GM21515 (cell line): ENCODE measurements at regions not wholly inside any gene's neighbourhood (a gene's known extent, or its start where the extent isn't known, plus 50 kb on each side); places are given as distances from the start of the nearest gene placed in this dataset.

ENCODE experiments used
- ATAC-seq: cut with Tn5 transposase; IDR thresholded peaks from one replicate; pipeline ENCODE4 v1.9.1; 2021; ENCODE audit not compliant: unreplicated experiment

DNA sequence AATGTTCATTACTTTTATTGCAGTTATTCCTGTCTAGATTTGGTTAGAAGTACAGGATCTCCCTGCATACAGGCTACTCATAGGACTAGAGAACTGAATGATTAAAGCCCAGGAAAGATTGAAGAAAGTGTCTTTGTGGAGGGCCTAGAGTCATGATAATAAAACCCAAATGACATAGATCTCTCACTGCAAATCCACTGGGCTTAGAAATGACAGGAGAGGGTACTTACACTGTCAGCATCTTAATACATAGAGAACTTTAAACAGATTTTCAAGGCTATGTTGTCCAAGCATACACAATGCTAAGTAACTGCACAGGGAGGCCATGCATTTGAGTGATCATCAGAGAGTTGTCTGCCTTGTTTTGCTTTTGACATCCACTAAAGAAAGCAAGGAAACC lies 383.8 kb upstream of the MAP3K7 start:
- ATAC-seq = no peak

DNA sequence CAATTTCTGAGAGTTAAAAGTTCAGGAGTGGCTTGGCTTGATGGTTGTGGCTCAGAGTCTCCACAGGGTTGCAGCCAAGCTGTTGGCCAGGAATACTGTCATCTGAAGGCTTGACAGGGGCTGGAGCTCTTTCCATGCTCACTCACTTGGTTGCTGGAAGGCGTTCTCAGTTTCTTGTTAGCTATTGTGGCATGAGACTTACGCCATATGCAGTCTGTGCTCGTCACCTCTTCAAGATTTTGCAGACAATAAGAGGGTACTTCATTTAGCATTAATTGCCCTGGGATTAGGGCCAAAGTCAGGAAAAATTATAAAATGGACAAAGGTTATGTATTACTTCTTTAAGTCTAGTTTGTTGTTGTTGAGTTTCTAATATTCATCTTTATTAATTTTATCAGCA lies 380.6 kb upstream of the MAP3K7 start:
- ATAC-seq = no peak

DNA sequence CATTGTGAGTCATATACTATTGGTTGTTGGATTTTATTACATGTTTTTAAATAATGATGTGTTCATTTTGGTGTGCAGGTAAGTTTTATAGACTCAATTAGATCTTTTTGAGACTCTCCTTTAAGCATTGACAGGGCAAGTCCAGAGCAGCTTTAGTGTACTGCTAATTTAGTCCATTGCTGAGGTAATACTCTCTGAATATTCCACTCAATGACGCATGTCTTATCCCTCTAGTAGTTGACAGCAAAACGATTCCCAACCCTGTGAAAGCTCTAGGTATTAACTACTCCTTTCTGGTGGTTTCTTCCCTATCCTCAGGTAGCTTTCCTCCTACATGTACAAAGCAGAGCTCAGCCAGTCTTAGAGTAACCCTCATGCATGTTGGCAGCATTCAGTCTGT lies 373.5 kb upstream of the MAP3K7 start:
- ATAC-seq = no peak

DNA sequence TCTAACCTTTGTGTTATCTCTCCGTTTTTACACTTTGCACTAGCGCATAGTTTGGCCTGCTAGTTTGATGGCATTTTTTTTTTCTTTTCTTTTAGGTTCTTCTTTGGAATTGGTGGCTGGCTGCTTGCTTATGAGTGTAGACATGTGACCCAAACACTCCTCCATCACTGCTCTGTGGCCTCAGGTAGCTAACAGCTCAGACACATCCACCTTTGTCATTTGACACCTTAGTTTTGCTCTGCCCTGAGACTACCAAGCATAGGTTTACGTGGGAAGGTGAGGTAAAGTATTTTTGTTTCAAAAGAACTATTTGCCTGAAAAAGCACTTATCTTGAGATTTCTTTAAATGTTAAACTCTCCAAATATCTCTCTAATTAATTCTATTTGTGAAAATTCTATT lies 368.4 kb upstream of the MAP3K7 start:
- ATAC-seq = no peak

DNA sequence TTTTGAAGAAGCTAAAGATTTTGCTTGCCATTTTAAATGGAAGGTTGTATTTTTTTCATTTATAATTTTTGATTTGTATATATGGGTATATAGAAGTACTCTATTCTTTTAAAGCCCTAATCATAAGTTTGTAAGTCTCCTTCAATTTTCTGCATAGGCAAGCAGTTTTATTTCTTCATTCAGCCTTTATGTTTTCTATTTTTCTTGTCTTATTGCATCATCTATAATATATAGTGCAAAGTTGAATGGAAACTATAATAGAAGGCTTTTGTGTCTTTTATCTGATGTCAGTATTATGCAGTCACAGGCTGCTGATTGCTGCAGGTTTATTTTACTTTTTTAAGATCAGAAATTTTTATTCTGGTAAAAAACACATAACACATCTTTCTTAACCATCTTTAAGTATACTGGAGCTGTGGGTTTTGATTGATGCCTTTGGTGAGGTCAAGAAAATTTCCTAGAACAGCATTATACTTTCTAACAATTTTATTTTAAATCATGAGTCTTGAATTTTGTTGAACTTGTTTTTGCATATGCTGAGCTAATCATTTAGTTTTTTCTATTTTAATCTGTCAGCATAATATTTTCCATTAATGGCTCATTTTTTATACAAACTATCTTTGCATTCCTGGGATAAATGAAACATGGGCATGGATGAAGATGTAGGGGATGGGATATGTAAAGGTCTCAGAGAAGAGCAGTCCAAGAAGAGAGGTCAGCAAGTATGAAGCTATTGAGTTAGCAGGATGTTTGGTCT lies 366.7 kb upstream of the MAP3K7 start:
- ATAC-seq = no peak

DNA sequence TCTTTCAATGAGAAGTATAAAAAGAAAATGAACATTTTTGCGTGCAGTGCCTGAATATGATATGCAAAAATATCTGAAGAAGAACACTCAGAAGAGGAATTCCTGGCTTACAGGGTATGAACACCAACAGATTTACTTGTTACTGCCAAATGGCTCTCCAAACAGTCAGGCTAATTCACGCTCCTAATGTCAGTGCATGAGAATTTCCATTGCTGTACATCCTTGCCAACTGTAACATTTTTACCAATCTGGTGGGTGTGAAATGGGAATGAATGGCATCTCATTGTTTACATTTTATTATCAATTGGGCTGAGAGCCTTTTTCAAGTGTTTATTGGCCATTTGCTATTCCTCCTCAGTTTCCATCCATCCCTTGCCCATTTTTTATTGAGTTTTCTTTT lies 365.3 kb upstream of the MAP3K7 start:
- ATAC-seq = no peak

DNA sequence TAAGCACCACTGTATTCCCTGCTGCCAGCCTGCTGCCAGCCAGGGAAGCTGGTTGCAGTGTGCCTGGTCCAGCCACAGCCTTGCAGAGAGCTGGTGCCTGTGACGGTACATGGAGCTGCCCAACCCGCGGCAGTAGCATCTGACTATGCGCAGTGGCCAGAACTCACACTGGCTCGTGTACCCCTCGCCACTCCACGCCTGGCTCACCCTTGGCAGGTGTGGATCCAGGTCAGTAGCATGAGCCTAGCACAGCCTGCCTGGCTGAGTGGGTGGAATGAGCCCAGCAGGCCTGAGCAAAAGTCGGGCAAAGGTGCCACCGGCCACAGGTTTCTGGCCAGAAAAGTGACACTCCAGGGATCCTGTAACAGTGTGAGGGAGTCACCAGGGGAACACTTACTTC lies 361.7 kb upstream of the MAP3K7 start:
- no peak for ATAC-seq

DNA sequence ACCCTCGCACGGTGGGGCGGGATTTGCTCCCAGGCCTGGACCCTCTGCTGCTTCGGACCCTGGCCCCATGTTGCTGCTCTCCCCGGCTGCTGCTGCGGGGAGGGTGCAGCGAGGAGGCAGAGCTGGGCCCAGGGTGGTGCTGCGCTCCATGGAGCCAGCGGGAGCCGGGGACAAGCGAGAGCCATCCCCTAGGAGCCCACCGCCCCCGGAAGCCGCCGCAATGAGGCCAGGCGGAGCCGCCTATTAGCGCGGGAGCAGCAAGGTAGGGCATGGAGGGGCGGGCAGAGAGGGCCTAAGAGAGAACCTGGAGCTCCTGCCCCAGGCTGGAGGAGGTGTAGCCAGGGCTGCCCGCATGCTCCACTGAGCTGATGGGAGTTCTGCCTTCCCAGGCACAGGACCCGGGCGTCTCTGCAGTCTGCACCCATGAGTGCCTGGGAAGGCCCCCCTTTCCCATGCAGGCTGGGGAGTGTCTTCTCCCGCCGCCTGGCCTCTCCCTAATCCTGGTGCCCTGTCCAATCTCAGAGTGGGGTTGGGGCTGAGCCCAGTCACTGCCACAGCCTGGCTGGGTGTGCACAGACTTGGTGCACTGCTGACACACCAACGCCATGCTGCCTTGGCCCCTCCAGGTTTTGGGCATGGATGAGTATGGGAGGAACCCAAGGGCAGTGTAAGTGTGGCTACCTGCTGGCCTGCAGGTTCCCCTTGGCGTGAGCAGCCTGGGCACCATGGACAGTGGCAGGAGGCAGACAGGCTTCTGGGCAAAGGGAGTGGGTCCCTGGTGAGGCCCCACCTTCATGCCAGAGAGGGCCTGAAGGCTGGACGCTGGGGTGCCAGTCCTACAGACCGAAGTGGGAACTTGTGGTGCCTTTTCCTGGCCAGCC lies 360.6 kb upstream of the MAP3K7 start:
- ATAC-seq = no peak

DNA sequence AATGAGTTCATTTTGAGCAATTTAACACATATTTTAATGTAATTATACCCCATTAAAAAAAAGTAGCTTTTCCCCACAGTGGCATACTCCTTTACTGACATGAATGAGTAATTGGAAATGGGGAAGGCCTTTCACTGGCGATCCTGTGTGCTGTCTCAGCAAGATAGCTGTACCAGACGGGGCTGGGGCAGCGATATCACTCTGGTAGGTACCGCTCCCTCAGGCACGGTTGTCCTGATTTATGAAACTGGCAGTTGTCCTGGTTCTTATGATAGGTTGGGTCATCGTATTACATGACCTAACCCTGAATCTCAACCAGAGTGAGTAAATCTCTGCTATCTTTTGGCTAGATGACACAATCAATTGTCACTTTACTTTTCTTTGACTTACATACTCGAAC lies 355.0 kb upstream of the MAP3K7 start:
- ATAC-seq = no peak

DNA sequence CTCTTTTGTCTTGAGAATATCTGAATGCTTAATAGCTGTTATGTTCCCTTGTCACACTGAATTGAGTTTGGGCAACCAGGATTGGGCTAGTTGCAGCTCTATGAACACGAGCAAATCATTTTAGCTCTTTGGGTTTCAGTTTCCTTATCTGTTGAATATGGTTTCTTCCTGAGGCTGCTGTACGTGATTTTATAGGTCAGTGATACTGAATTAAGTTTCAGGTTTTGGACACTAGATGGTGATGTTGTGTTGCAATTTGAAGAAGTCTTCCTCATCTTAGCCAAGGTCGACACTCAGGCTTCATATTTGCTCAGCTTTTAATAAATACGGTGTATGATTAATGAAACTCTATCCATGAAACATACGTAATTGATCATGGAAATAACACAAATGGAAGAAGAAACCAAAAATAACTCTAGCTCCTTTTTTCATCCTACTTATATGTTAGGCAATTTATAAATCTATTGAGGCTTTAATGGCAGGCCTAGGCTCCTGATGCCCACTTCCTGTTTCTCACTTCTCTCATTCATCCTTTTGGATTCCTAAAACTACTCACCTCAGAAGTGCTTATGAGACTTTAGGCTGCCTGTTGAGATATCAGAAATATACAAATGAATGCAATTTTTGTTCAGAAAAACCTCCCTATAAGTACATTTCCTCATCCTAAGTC lies 354.1 kb upstream of the MAP3K7 start:
- ATAC-seq = peak; percentile 94

DNA sequence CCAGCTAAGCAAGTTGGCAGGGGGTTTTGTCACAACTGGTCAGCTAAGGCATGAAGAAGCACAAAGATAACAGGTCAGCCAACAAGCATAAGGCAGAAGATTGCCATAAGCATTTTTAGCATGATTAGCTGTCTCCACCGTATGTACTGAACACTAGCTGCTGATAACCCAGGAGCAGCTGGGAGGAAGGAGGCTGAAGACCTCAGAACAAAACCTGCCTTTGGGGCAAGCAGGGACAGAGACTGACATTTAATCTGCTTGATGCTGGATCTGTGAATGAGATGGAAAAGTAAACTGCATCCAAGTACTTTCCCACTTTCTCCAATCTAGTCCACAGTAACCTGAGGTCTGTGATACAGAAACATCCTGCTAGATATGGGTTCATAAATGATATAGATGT lies 353.0 kb upstream of the MAP3K7 start:
- ATAC-seq = no peak

DNA sequence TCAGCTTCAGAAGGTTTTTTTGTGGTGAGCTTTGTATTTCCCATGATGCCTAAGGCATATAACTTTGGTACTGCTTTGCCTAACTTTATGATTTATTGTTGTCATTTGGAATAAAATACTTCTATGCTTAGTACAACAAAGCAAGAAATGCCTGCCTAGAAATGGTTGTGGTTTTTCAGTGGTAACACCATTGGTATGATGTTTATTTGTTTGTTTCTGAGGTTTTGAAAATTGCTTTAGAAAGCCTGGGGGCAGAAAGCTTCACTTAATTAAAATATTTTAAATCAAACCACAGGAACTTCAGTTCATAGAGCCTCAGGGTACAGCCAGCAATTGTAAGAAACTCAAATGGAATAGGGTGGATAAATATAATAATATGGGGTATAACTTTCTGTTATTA lies 351.2 kb upstream of the MAP3K7 start:
- ATAC-seq = no peak

DNA sequence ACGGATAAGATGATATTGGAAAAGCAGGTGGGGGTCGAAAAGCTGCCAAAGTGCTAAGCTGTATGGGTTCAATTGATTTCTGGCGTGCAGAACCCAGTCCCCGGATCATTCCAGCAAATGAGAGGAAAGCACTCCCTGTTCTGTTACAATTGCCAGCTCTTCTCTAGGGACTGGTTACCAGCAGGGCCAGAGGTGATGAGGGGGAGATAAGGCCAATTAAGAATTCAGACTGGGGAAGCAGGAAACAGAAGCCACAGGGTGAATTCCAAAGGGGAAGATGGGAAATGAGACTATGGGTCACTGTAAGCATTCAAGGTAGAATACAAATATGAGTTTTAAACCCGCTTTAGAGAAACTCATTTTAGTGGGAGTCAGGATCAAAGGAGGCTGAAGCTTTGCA lies 349.4 kb upstream of the MAP3K7 start:
- ATAC-seq = no peak

DNA sequence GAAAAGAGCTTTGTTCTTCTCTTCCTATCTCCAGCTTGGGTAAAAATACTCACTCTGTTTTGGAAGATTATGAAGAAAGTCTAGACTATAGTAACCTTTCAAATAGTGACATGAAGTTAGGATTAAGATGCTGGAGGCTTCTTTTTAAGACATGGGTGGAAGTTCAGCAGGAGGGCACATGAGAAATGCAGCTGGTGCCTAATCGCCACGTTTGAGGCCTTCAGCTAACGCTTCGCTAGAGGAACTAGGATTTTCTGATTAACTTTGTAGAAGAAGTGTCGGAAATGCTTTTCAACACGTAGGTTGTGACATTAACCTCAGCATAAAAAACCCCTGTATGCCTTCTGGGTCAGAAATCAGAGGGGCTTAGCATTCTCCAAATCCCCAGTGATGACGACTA lies 348.1 kb upstream of the MAP3K7 start:
- no peak for ATAC-seq

DNA sequence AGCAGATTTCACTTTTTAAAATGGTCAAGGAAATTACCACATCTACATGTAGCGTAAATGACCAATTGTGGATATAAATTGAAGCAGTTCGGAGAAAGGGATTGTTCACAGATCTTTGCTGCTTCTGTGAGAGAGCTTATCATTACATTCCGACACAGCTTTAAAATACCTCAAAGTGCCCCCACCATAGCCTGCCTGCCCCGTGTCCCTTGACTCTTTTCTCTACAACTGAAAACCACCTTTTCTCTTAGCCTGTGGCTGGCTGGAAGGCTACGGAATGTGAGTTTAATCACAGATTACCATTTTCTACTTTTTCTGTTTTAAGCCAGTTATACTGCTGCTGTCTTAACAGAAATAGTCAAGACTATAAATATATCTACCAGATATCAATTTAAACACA lies 347.2 kb upstream of the MAP3K7 start:
- no peak for ATAC-seq

DNA sequence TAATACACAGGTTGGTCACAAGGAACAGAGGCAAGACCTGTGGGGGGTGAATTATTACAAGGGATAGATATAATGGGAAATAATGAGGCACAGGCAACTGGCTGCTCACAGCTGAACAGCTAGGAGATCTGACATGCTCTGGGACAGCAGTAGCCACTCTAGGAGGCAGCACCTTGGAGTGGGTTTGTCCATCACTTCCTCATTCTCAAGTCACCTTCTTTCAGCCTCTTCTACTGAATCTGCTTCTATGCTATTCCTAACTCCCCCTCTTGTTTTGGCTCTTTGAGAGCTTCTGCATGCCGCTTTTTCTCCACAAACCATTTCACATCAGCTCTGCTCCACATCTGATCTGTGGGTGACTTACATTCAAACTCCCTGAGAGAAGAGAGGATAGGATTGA lies 345.5 kb upstream of the MAP3K7 start:
- no peak for ATAC-seq

DNA sequence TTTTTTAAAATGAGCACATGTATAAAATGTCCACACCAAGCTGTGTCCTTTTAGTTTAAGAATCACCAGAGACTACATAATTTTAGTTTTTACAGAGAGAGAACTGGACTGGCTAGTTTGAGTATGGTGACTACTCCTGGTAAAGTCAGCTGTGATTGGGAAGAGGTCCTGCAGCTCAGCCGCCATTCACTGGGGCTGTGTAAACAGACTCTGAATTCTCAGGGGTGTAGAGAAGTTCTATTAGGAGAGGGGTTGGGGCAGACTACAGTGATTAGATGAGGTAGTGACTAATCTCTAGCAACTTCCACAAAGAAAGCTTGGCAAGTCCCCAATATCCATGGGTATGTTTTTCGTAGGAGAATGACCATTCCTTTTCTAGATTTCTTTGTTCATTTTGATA lies 341.2 kb upstream of the MAP3K7 start:
- no peak for ATAC-seq

DNA sequence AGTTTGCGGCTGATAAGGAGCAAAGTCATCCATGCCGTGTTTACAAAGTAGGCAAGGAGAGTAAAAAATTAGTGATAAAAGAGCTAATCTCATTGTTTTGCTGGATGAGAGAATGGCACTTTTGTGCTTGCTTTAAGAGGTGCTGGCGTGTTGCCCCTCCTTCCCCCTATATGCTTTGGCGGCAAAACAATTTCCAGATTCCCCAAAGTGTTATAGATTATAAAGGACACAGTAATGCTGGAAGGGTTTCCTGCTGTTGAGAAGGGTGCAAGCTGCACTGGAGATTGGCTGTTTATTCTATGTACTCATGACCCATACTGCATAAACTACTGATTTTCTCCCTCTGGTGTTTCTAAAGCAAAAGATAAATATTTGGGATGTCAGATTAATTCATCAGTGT lies 338.9 kb upstream of the MAP3K7 start:
- ATAC-seq = no peak

DNA sequence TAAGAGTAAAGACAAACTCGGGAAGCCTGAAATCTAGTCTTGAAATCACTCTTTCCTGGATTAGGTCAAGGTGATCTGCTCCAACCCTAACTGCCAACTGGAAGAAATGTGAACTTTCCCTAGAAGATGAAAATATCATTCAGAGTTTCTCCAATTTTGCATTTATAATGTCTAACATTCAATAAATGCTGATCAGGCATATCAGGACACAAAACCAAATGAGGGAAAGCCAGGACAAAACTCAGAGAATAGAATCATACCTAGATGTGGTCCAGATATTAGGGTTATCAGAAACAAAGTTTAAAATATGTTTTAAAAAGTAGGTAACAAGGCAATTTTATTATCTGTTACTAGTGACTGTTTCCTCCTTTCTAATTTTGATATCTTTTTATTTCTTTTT lies 335.5 kb upstream of the MAP3K7 start:
- no peak for ATAC-seq

DNA sequence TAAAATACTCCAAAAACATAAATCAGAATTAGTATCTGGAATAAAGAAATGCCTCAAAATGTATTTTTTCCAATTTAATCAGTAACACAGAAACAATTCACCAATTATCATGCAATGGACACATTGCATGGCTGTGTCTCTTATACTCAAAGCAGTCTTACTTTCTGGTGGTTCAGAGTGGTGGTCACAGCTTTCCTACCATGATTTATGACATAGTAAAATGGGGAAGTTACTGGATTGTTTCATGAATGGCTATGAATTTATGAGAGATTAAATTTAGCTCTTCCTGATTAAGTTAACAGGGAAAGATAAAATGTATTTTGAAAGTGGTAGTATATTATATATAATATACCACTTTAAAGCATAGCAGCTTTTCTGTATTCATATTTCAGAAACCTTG lies 331.5 kb upstream of the MAP3K7 start:
- ATAC-seq = no peak

DNA sequence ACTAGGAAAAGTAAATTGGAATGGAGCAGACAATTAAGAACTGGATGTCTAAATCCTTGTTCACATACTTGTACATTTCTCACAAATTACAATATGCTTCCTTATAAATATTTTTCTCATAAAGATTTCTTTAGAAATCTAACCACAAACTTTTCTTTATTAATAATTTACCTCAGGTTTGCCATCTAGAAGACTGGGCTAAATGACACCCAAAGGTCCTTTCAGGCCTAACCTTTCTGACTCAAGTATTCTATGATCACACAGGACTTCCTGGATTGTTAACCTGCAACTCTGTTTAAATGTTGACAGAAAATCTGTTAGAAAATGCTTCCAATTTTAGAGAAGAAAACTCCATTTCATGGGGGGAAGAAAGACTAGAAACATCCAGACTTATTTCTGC lies 330.5 kb upstream of the MAP3K7 start:
- no peak for ATAC-seq

DNA sequence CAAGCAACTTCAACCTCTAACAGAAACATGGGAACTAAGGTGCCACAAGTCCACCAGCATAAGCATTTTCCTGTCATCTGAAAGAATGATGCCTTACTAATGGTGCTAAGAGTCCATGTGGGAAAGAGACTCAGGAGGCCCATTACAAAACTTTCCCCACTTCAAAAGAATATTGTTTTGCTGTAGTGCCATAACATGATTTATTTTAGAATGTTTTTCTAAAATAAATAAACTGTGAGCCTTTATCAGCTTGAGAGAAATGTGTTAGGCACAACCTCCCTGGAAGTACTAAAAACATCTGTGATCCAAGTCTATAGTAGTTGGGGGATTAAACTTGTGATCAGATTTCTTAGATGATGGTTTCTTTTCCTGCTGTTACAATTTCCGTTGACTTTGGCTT lies 330.1 kb upstream of the MAP3K7 start:
- ATAC-seq = no peak
